ENCODE measurements at regions not wholly inside any gene's neighbourhood (a gene's known extent, or its start where the extent isn't known, plus 50 kb on each side); places are given as distances from the start of the nearest gene placed in this dataset.

- no peak for TF ChIP-seq CTCF (conservative IDR thresholded peaks at IDR 0.05; ENCODE audit: low read depth in 2 of 2)
- TF ChIP-seq EZH2 (IDR thresholded peaks at IDR 0.05; ENCODE audit: low read depth, unreplicated experiment) = no peak
- no peak for TF ChIP-seq REST (IDR thresholded peaks at IDR 0.05; ENCODE audit: unreplicated experiment)
- no peak for TF ChIP-seq POLR2AphosphoS5 (IDR thresholded peaks at IDR 0.05; ENCODE audit: low read depth)
- TF ChIP-seq STAT1 (IDR thresholded peaks at IDR 0.05; ENCODE audit: unreplicated experiment) = no peak
- TF ChIP-seq ZNF331 (CRISPR knock-in tag; IDR thresholded peaks at IDR 0.05; ENCODE audit: low read depth) = no peak
- TF ChIP-seq NANOG (IDR thresholded peaks at IDR 0.05; ENCODE audit: borderline replicate concordance) = peak; percentile 75; the same call in 1 of the 2 replicates
- no peak for TF ChIP-seq JUNB (IDR thresholded peaks at IDR 0.05; ENCODE audit: unreplicated experiment)
- no peak for TF ChIP-seq ZNF462 (CRISPR knock-in tag; IDR thresholded peaks at IDR 0.05)
- no peak for TF ChIP-seq EZH2phosphoT487 (IDR thresholded peaks at IDR 0.05; ENCODE audit: unreplicated experiment)
- TF ChIP-seq ZNF114 (CRISPR knock-in tag; IDR thresholded peaks at IDR 0.05) = no peak
- no peak for TF ChIP-seq CREB1 (CRISPR knock-in tag; IDR thresholded peaks at IDR 0.05; ENCODE audit: low read depth)
Observed at GRCh38 chr12:75882421-75882820, 149.2 kb downstream of the PHLDA1 start.

Data from GM23338 (cell line).